ENCODE measurements at regions not wholly inside any gene's neighbourhood (a gene's known extent, or its start where the extent isn't known, plus 50 kb on each side); places are given as distances from the start of the nearest gene placed in this dataset.
"Not testable (repeated sequence)": the region's sequence is repeated elsewhere in the genome, so short reads cannot be mapped to it uniquely, and the experiment has no call there.

- TF ChIP-seq, protein P1, sequence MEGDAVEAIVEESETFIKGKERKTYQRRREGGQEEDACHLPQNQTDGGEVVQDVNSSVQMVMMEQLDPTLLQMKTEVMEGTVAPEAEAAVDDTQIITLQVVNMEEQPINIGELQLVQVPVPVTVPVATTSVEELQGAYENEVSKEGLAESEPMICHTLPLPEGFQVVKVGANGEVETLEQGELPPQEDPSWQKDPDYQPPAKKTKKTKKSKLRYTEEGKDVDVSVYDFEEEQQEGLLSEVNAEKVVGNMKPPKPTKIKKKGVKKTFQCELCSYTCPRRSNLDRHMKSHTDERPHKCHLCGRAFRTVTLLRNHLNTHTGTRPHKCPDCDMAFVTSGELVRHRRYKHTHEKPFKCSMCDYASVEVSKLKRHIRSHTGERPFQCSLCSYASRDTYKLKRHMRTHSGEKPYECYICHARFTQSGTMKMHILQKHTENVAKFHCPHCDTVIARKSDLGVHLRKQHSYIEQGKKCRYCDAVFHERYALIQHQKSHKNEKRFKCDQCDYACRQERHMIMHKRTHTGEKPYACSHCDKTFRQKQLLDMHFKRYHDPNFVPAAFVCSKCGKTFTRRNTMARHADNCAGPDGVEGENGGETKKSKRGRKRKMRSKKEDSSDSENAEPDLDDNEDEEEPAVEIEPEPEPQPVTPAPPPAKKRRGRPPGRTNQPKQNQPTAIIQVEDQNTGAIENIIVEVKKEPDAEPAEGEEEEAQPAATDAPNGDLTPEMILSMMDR (conservative IDR thresholded peaks at IDR 0.05; ENCODE audit: control insufficient read depth, insufficient read depth, low read depth, low read length), result no peak
- no peak for DNase-seq (ENCODE audit: low read depth)
- no peak overlapping the region for H3K4me3 ChIP-seq (ENCODE audit: control insufficient read depth, low read depth, low read length)
Observed at GRCh38 chr13:30063892-30064291, 213.5 kb upstream of the UBL3 start.

DNA sequence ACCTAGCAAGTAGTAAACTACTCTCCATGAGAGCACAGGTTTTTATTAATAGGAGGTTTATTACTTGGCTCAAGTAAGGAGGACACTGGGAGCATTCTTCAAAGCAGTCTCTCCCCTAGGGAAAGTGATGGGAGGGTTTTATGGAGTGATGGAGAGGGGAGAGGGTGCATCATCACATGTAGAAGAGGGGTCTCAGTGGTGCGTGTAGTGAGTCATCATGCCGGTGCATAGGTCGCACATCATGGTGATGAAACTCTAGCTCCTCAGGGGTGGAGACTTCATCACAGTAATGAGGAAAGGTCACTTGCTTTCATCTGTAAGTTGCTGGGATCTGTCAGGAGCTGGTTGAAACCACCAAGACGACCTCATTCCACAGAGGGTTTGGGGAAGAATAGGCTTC lies 210.8 kb upstream of the UBL3 start:
- H3K4me3 ChIP-seq (ENCODE audit: control insufficient read depth, low read depth, low read length), result no peak overlapping the region
- DNase-seq (ENCODE audit: low read depth), result peak; percentile 47
- TF ChIP-seq, protein P1 (conservative IDR thresholded peaks at IDR 0.05; ENCODE audit: control insufficient read depth, insufficient read depth, low read depth, low read length), result no peak

DNA sequence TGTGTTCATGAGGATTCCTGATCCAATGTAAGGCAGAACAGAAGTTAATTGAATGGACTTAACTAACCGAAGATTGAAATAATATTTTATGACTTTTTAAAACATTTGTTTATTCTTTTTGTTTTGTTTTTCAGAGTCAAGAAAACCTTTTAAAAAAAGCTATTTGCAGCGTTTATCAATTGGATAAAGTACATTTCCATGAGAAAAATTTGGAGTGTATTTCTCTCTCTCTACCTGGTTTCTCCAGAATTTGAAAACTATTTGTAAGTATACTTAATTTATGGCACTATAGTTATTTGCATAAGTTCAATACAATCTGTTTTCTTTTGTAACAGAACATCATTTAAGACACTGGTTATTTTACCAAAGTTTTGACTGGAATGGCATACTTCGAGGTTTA lies 208.0 kb upstream of the UBL3 start:
- TF ChIP-seq, protein P1 (conservative IDR thresholded peaks at IDR 0.05; ENCODE audit: control insufficient read depth, insufficient read depth, low read depth, low read length), result no peak
- no peak for DNase-seq (ENCODE audit: low read depth)
- H3K4me3 ChIP-seq (ENCODE audit: control insufficient read depth, low read depth, low read length), result no peak overlapping the region

- H3K4me3 ChIP-seq (ENCODE audit: control insufficient read depth, low read depth, low read length); DNase-seq (ENCODE audit: low read depth): not testable (repeated sequence)
Observed at GRCh38 chr13:30054546-30054945, 204.1 kb upstream of the UBL3 start.

DNA sequence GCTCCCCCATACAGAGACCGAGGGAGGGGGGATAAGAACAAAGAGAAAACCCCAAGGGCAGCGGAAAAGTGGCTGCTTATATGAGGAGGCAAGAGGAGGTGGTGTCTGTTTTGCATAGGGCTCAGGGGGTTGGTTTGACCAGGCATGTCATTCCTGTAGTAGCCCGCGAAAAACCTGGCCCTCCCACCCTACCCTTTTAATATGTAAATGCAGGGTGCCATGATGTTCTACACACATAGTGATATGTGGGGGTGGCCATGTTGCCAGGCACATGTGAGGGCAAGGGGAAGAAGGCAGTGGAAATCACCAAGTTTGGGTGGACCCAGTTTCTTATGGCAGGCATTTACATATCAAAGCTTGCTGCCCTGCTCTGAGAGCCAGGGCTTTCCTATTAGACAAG lies 203.5 kb upstream of the UBL3 start:
- no peak for DNase-seq (ENCODE audit: low read depth)
- no peak overlapping the region for H3K4me3 ChIP-seq (ENCODE audit: control insufficient read depth, low read depth, low read length)
- TF ChIP-seq, protein P1 (conservative IDR thresholded peaks at IDR 0.05; ENCODE audit: control insufficient read depth, insufficient read depth, low read depth, low read length), result no peak

- H3K4me3 ChIP-seq (ENCODE audit: control insufficient read depth, low read depth, low read length), result no peak overlapping the region
- no peak for DNase-seq (ENCODE audit: low read depth)
- TF ChIP-seq, protein P1 (conservative IDR thresholded peaks at IDR 0.05; ENCODE audit: control insufficient read depth, insufficient read depth, low read depth, low read length), result no peak
Observed at GRCh38 chr13:30052120-30052519, 201.7 kb upstream of the UBL3 start.

DNA sequence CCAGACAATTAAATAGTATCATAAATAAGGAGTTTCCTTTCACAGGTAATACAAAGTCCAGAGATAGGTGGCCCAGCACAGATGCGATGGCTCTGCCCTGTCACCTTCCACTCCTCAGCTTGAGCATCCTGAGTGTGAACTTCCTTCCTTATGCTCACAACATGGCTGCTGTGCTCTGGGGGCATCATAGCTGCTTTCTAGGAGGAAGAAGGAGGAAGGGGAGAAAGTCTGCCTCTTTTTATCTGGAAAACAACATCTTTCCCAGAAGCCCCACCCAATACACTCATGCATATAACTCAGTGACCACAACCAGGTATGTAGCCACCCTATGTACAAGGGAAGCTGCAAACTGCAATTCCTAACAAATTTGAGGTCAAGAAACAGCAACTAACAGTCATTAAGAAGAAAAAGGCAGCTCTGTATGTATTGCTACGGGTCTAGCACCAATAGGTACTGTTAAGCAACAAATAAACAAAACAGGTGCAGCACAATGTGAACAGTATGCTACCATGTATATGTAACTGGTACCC lies 201.2 kb upstream of the UBL3 start:
- TF ChIP-seq, protein P1 (conservative IDR thresholded peaks at IDR 0.05; ENCODE audit: control insufficient read depth, insufficient read depth, low read depth, low read length), result no peak

More for the DNA sequence above, 201.2 kb upstream of the UBL3 start:
- no peak for DNase-seq (ENCODE audit: low read depth)
- no peak overlapping the region for H3K4me3 ChIP-seq (ENCODE audit: control insufficient read depth, low read depth, low read length)
